ENCODE measurements at regions not wholly inside any gene's neighbourhood (a gene's known extent, or its start where the extent isn't known, plus 50 kb on each side); places are given as distances from the start of the nearest gene placed in this dataset.

- Mint-ChIP-seq H3K27me3 (no peaks in the 10 kb centered on the region), H3K9me3 (peaks cover 5% of the 10 kb centered on the region), H3K27ac (no peak overlapping the region), H3K4me1 (ENCODE audit: low read depth) (no peaks in the 10 kb centered on the region), H3K4me3 (no peak overlapping the region), H3K36me3 (ENCODE audit: low read depth) (no peaks in the 10 kb centered on the region)
- intact Hi-C loops (cut with micrococcal nuclease) = no loop called here
- POLR2A ChIA-PET = interaction anchor here (0.8 kb wide), 1 partner anchor 439 kb away, joined by 3 read pairs; no protein-coding TSS in a partner anchor
- CTCF ChIA-PET = no interaction called here
- DNase-seq (no peak), ATAC-seq (no peak)
- TF ChIP-seq CTCF (IDR thresholded peaks at IDR 0.05) = no peak
Measured at GRCh38 chr1:72936151-72936740, 653.9 kb upstream of the NEGR1 start.

GRCh38 chr1:72932025-72932424 is 649.7 kb upstream of the NEGR1 start:
- CTCF ChIA-PET = no interaction called here
- no peak for ATAC-seq
- peaks cover 5% of the 10 kb centered on the region for H3K9me3 Mint-ChIP-seq
- H3K27me3 Mint-ChIP-seq = no peaks in the 10 kb centered on the region
- TF ChIP-seq CTCF (IDR thresholded peaks at IDR 0.05) = no peak
- no peaks in the 10 kb centered on the region for H3K36me3 Mint-ChIP-seq (ENCODE audit: low read depth)
- POLR2A ChIA-PET = no interaction called here
- intact Hi-C loops (cut with micrococcal nuclease) = no loop called here
- H3K27ac Mint-ChIP-seq = no peak overlapping the region
- H3K4me1 Mint-ChIP-seq (ENCODE audit: low read depth) = no peaks in the 10 kb centered on the region
- no peak for DNase-seq
- H3K4me3 Mint-ChIP-seq = no peak overlapping the region

- no peak for ATAC-seq
- Mint-ChIP-seq H3K4me1 (ENCODE audit: low read depth) (no peaks in the 10 kb centered on the region), H3K9me3 (peaks cover 5% of the 10 kb centered on the region), H3K4me3 (no peak overlapping the region), H3K36me3 (ENCODE audit: low read depth) (no peaks in the 10 kb centered on the region), H3K27ac (no peak overlapping the region), H3K27me3 (no peaks in the 10 kb centered on the region)
- ChIA-PET CTCF (no interaction called here), POLR2A (no interaction called here)
- intact Hi-C loops (cut with micrococcal nuclease) = no loop called here
- TF ChIP-seq CTCF (IDR thresholded peaks at IDR 0.05) = no peak
- DNase-seq = no peak
Measured at GRCh38 chr1:72930528-72930927, 648.2 kb upstream of the NEGR1 start.

GRCh38 chr1:72918940-72919339 is 636.6 kb upstream of the NEGR1 start:
- POLR2A ChIA-PET = no interaction called here
- H3K27me3 Mint-ChIP-seq = no peaks in the 10 kb centered on the region
- DNase-seq (no peak), ATAC-seq (no peak)
- H3K9me3 Mint-ChIP-seq = no peaks in the 10 kb centered on the region
- CTCF ChIA-PET = no interaction called here
- H3K4me1 Mint-ChIP-seq (ENCODE audit: low read depth) = no peaks in the 10 kb centered on the region
- no peak for TF ChIP-seq CTCF (IDR thresholded peaks at IDR 0.05)
- H3K36me3 Mint-ChIP-seq (ENCODE audit: low read depth) = no peaks in the 10 kb centered on the region
- intact Hi-C loops (cut with micrococcal nuclease) = no loop called here
- no peak overlapping the region for H3K4me3 Mint-ChIP-seq
- H3K27ac Mint-ChIP-seq = no peak overlapping the region

GRCh38 chr1:72917920-72918319 is 635.6 kb upstream of the NEGR1 start:
- H3K27ac Mint-ChIP-seq = no peak overlapping the region

More at GRCh38 chr1:72917920-72918319, 635.6 kb upstream of the NEGR1 start:
- H3K9me3 Mint-ChIP-seq = no peaks in the 10 kb centered on the region
- CTCF ChIA-PET = no interaction called here
- H3K27me3 Mint-ChIP-seq = no peaks in the 10 kb centered on the region
- H3K36me3 Mint-ChIP-seq (ENCODE audit: low read depth) = no peaks in the 10 kb centered on the region
- no peak for DNase-seq
- ATAC-seq = no peak
- intact Hi-C loops (cut with micrococcal nuclease) = no loop called here
- no peaks in the 10 kb centered on the region for H3K4me1 Mint-ChIP-seq (ENCODE audit: low read depth)
- POLR2A ChIA-PET = no interaction called here
- no peak overlapping the region for H3K4me3 Mint-ChIP-seq
- no peak for TF ChIP-seq CTCF (IDR thresholded peaks at IDR 0.05)

Data from activated CD8-positive, alpha-beta T cell treated with anti-CD3 and anti-CD28 coated beads for 36 hours (primary cell).